ENCODE measurements at regions not wholly inside any gene's neighbourhood (a gene's known extent, or its start where the extent isn't known, plus 50 kb on each side); places are given as distances from the start of the nearest gene placed in this dataset.

- no peaks in the 10 kb centered on the region for H3K9me3 ChIP-seq
- no peak overlapping the region for H3K4me3 ChIP-seq
- H3K27me3 ChIP-seq, result no peaks in the 10 kb centered on the region
- H3K36me3 ChIP-seq, result no peaks in the 10 kb centered on the region
- intact Hi-C loops (cut with DNase I), result no loop called here
- TF ChIP-seq POLR2AphosphoS5 (IDR thresholded peaks at IDR 0.05) (no peak), POLR2A (IDR thresholded peaks at IDR 0.05) (no peak), EP300 (IDR thresholded peaks at IDR 0.05) (no peak), CTCF (IDR thresholded peaks at IDR 0.05) (no peak)
- no peak overlapping the region for H3K27ac ChIP-seq
- 28 to 61% methylated on average over 2 of the region's 2 CpGs for WGBS, 2 donors
- no peak for DNase-seq
- H3K4me1 ChIP-seq, result peaks cover 0 to 26% (median 12%) of the 10 kb centered on the region in 4 donors
These were observed 97.8 kb upstream of the PRPS1L1 start for GRCh38 chr7:18125476-18125875.

- no peak for DNase-seq
- Histone ChIP-seq H3K9me3 (no peaks in the 10 kb centered on the region), H3K27ac (no peak overlapping the region), H3K4me3 (no peak overlapping the region), H3K36me3 (no peaks in the 10 kb centered on the region), H3K27me3 (no peaks in the 10 kb centered on the region), H3K4me1 (peaks cover 0 to 26% (median 12%) of the 10 kb centered on the region in 4 donors)
- intact Hi-C loops (cut with DNase I), result no loop called here
- 26 to 79% methylated on average over 2 of the region's 2 CpGs for WGBS, 2 donors
- TF ChIP-seq CTCF (IDR thresholded peaks at IDR 0.05), result no peak
- no peak for TF ChIP-seq POLR2AphosphoS5 (IDR thresholded peaks at IDR 0.05)
- no peak for TF ChIP-seq POLR2A (IDR thresholded peaks at IDR 0.05)
- no peak for TF ChIP-seq EP300 (IDR thresholded peaks at IDR 0.05)
These were observed 98.6 kb upstream of the PRPS1L1 start for GRCh38 chr7:18126281-18126680.

DNA sequence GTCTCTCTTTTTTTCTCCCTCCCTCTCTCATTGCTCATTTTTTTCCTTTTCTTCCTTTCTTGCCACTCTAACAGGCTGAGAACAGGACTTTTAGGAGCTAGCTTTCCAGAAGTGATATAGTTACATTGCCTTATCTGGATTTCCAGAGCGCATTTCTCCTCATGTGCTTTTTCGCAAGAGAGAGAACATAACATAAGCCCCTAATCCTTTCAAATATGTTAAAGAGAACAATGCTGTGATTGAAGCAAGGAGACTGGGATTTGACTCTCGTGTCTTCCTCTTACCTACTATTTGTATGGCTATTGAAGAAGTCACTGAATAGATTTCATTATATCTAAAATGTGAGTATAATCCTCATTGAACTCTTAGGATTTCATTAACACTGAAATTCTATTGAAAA is 101.2 kb upstream of the PRPS1L1 start:
- Histone ChIP-seq H3K27me3 (no peaks in the 10 kb centered on the region), H3K4me3 (no peak overlapping the region), H3K27ac (no peak overlapping the region), H3K4me1 (peaks cover 0 to 26% (median 12%) of the 10 kb centered on the region in 4 donors), H3K36me3 (no peaks in the 10 kb centered on the region), H3K9me3 (no peaks in the 10 kb centered on the region)
- WGBS, 2 donors, result 93% methylated on average over 3 of the region's 3 CpGs
- no peak for DNase-seq
- TF ChIP-seq CTCF (IDR thresholded peaks at IDR 0.05) (no peak), EP300 (IDR thresholded peaks at IDR 0.05) (no peak), POLR2A (IDR thresholded peaks at IDR 0.05) (no peak), POLR2AphosphoS5 (IDR thresholded peaks at IDR 0.05) (no peak)
- intact Hi-C loops (cut with DNase I), result no loop called here

- intact Hi-C loops (cut with DNase I), result no loop called here
- Histone ChIP-seq H3K27ac (no peak overlapping the region), H3K36me3 (no peaks in the 10 kb centered on the region), H3K27me3 (no peaks in the 10 kb centered on the region), H3K9me3 (no peaks in the 10 kb centered on the region), H3K4me3 (no peak overlapping the region), H3K4me1 (peaks cover 0 to 9% (median 0%) of the 10 kb centered on the region in 4 donors)
- DNase-seq, result no peak
- no peak for TF ChIP-seq CTCF (IDR thresholded peaks at IDR 0.05)
These were observed 105.2 kb upstream of the PRPS1L1 start for GRCh38 chr7:18132811-18133210.

DNA sequence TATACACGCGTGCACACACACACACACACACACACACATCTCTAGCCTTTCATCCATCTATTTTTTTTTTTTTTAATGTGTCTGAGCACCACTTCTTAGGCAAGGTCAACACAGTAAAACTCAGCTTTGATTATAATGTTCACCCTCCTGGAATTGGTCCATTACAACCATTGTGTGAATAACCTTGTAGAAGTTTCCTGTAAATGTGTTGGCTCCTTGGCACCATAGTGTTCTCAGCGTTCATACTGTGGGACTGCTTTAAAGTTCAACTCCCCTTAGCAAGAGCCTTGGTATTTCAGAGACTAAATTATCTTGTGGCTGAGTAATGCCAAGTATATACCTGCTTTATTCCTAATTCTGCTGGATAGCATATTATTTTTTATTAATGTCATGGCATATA is 106.3 kb upstream of the PRPS1L1 start:
- no peaks in the 10 kb centered on the region for H3K9me3 ChIP-seq
- 74 to 83% methylated on average over 3 of the region's 3 CpGs for WGBS, 2 donors
- no peak overlapping the region for H3K4me3 ChIP-seq
- TF ChIP-seq CTCF (IDR thresholded peaks at IDR 0.05) (no peak), POLR2A (IDR thresholded peaks at IDR 0.05) (no peak), EP300 (IDR thresholded peaks at IDR 0.05) (no peak), POLR2AphosphoS5 (IDR thresholded peaks at IDR 0.05) (no peak)
- H3K36me3 ChIP-seq, result no peaks in the 10 kb centered on the region
- no peaks in the 10 kb centered on the region for H3K27me3 ChIP-seq
- H3K27ac ChIP-seq, result no peak overlapping the region
- H3K4me1 ChIP-seq, result no peaks in the 10 kb centered on the region
- intact Hi-C loops (cut with DNase I), result no loop called here
- DNase-seq, result no peak
